ENCODE measurements at regions not wholly inside any gene's neighbourhood (a gene's known extent, or its start where the extent isn't known, plus 50 kb on each side); places are given as distances from the start of the nearest gene placed in this dataset.

DNA sequence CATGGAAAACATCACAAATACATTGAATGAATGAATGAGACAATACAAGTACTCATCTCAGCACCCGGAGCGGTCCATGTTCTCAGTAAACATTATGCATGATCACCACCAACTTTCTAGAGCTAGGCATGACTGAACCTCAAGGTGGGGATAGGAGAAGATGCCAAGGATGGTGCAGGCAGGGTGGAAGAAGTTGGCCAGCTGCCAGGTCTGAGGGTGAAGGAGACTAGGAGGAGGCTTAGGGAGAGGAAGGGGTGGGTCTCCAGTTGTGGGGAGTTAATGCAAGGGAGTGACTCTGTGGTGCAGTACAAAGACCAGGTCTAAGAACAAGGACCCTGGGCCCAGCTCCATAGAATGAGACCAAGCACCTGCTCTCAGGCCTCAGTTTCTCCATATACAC lies 91.7 kb downstream of the MATN1 start:
- TF ChIP-seq CTCF (IDR thresholded peaks at IDR 0.05; ENCODE audit: low read depth, low read length, poor library complexity, severe bottlenecking) (no peak), EZH2phosphoT487 (IDR thresholded peaks at IDR 0.05; ENCODE audit: borderline replicate concordance, low read length) (no peak)
